Glutamatergic neuron (in vitro differentiated cells): ENCODE measurements at regions not wholly inside any gene's neighbourhood (a gene's known extent, or its start where the extent isn't known, plus 50 kb on each side); places are given as distances from the start of the nearest gene placed in this dataset.

ENCODE experiments used
- DNase-seq: peaks from one replicate; pipeline ENCODE4 v3.0.0; 2022
- H3K27ac Mint-ChIP-seq: one replicate; pipeline ENCODE4 v1.8.0; 2020; ENCODE audit warnings: mild to moderate bottlenecking, mixed read lengths, inconsistent platforms; ENCODE audit not compliant: unreplicated experiment
- H3K27me3 Mint-ChIP-seq: one replicate; pipeline ENCODE4 v1.8.0; 2020; ENCODE audit warnings: mild to moderate bottlenecking, moderate library complexity, mixed read lengths, inconsistent platforms; ENCODE audit not compliant: unreplicated experiment
- H3K36me3 Mint-ChIP-seq: one replicate; pipeline ENCODE4 v1.8.0; 2020; ENCODE audit warnings: mild to moderate bottlenecking, mixed read lengths, inconsistent platforms; ENCODE audit not compliant: unreplicated experiment
- H3K4me1 Mint-ChIP-seq: one replicate; pipeline ENCODE4 v1.8.0; 2020; ENCODE audit warnings: mild to moderate bottlenecking, low read depth, mixed read lengths, inconsistent platforms; ENCODE audit not compliant: unreplicated experiment
- H3K4me3 Mint-ChIP-seq: one replicate; pipeline ENCODE4 v1.8.0; 2020; ENCODE audit warnings: mild to moderate bottlenecking, mixed read lengths, inconsistent platforms; ENCODE audit not compliant: unreplicated experiment
- H3K9me3 Mint-ChIP-seq: one replicate; pipeline ENCODE4 v1.8.0; 2020; ENCODE audit warnings: mild to moderate bottlenecking, moderate library complexity, mixed read lengths, inconsistent platforms; ENCODE audit not compliant: unreplicated experiment
- TF ChIP-seq, protein P1 (sequence below): fragments of 200-600 bp; sonication (generic); IDR thresholded peaks from one replicate; pipeline ENCODE4 v1.5.0; 2021; ENCODE audit not compliant: partially characterized antibody, unreplicated experiment

DNA sequence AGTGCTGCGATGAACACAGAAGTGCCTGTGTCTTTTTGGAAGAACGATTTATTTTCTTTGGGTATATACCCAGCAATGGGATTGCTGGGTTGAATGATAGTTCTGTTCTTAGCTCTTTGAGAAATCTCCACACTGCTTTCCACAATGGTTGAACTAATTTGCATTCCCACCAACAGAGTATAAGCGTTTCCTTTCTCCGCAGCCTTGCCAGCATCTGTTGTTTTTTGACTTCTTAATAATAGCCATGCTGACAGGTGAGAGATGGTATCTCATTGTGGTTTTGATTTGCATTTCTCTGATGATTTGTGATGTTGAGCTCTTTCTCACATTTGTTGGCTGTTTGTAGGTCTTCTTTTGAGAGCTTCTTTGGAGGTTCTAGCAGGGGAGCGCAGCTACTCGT is 134.6 kb downstream of the TENT4A start:
- Mint-ChIP-seq H3K4me1 (no peaks in the 10 kb centered on the region), H3K36me3 (peaks cover 20% of the 10 kb centered on the region), H3K27ac (no peak overlapping the region), H3K4me3 (no peak overlapping the region), H3K27me3 (peaks cover 2% of the 10 kb centered on the region), H3K9me3 (peaks cover 8% of the 10 kb centered on the region)
- TF ChIP-seq, protein P1, sequence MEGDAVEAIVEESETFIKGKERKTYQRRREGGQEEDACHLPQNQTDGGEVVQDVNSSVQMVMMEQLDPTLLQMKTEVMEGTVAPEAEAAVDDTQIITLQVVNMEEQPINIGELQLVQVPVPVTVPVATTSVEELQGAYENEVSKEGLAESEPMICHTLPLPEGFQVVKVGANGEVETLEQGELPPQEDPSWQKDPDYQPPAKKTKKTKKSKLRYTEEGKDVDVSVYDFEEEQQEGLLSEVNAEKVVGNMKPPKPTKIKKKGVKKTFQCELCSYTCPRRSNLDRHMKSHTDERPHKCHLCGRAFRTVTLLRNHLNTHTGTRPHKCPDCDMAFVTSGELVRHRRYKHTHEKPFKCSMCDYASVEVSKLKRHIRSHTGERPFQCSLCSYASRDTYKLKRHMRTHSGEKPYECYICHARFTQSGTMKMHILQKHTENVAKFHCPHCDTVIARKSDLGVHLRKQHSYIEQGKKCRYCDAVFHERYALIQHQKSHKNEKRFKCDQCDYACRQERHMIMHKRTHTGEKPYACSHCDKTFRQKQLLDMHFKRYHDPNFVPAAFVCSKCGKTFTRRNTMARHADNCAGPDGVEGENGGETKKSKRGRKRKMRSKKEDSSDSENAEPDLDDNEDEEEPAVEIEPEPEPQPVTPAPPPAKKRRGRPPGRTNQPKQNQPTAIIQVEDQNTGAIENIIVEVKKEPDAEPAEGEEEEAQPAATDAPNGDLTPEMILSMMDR: no peak
- DNase-seq: no peak

DNA sequence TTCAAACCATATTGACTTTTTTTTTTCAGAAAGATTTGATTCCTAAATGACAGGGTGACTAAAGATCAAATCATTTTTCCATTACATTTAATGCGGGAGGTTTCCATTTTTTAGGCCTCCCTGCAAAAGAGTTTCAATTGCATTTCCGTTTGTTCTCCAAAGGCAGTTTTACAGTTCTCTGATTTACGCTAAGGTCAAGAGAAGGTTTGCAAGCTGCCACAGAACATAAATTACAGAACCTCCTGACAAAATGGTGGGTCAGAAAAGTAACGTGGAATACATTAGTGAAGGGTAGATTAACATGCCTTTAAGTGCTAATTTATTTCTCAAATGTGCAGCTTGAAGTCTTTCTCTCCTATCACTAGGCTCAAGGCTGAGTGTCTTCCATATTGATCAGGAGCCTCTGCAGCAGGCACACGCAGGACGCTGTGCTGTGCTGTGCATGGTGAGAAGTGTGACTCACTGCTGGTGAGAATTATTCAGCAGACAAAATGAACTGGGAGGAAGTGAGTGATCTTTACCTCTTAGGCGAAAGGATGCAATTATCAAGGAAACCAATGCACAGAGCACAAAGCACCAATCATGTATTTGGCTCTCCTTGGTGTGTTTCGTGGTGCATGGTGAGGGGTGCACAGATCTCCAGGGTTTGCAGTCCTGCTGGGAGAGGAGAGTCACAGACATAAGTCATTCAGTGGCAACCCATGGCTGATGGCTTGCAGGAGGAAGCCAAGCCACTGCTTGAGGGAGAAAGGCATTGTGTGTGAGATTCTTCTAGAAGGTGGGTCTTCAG is 136.3 kb downstream of the TENT4A start:
- H3K36me3 Mint-ChIP-seq: peaks cover 27% of the 10 kb centered on the region
- no peak for DNase-seq

DNA sequence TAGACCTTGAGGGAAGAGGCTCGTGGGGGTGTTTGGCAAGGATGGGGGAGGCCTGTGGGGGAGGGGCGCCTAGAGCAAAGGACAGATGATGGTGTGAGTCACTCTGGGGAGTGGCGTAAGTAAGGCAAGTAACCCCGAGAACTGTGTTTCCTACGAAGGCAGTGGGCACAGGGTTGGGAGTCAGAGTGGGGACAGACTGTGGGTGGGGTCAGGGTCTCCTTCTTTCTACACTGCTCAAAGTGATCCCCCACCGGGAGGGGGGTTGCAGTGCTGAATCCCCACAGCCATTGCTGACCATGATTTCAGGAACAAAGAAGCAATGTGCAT is 136.8 kb downstream of the TENT4A start:
- no peak overlapping the region for H3K4me3 Mint-ChIP-seq
- peaks cover 10% of the 10 kb centered on the region for H3K9me3 Mint-ChIP-seq
- TF ChIP-seq, protein P1: no peak
- no peaks in the 10 kb centered on the region for H3K4me1 Mint-ChIP-seq
- no peaks in the 10 kb centered on the region for H3K27me3 Mint-ChIP-seq
- no peak for DNase-seq
- peaks cover 27% of the 10 kb centered on the region for H3K36me3 Mint-ChIP-seq
- no peak overlapping the region for H3K27ac Mint-ChIP-seq

More for the DNA sequence above, 136.3 kb downstream of the TENT4A start:
- Mint-ChIP-seq H3K27ac (no peak overlapping the region), H3K4me3 (no peak overlapping the region), H3K9me3 (peaks cover 10% of the 10 kb centered on the region), H3K4me1 (no peaks in the 10 kb centered on the region), H3K27me3 (no peaks in the 10 kb centered on the region)
- TF ChIP-seq, protein P1: no peak

DNA sequence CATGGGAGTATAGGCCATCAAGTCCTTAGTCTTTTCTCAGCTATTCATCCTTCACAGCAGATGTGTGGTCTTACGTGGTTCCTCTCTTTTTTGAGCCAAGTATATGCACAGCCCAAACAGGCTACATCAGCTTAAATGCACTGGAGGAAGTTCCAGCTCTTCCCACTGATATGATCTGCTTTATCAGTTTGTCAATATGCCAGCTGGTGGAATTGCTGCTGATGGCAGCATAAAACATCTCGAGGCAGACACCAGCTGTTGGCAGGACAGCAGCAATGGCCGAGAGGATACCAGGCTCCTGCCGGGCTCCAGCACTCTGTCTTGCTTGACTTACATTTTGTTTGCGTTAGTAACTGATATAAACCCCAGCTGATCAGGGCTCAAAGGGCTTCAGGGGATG is 143.4 kb downstream of the TENT4A start:
- H3K27ac Mint-ChIP-seq: peak overlapping the region; percentile 87
- peaks cover 30% of the 10 kb centered on the region for H3K4me1 Mint-ChIP-seq
- no peak overlapping the region for H3K4me3 Mint-ChIP-seq
- peak; percentile 20 for DNase-seq
- H3K9me3 Mint-ChIP-seq: peaks cover 23% of the 10 kb centered on the region
- peaks cover 15% of the 10 kb centered on the region for H3K27me3 Mint-ChIP-seq
- peaks cover 25% of the 10 kb centered on the region for H3K36me3 Mint-ChIP-seq
- TF ChIP-seq, protein P1: no peak

DNA sequence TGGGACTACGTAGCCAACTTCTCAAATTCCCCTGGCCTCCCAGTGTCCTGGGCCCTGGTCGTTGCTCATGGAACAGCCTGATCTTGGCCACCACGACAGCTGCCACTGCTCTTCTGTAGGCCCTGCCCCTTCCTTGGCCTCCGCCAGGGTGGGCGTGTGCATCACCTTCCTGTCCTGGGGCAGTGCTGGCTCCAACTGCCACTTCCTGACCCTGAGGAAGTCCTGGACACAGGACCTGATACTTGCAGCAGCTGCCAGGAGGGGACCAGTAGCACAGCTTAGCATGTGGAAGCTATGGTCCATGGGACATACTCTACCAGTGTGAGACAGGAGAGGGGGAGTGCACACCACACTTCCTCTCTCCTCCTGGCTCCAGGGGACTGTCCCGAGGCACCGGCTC is 145.2 kb downstream of the TENT4A start:
- Mint-ChIP-seq H3K27ac (peak overlapping the region; percentile 93), H3K4me3 (no peak overlapping the region), H3K27me3 (peaks cover 15% of the 10 kb centered on the region), H3K4me1 (peaks cover 30% of the 10 kb centered on the region), H3K36me3 (peaks cover 30% of the 10 kb centered on the region), H3K9me3 (peaks cover 17% of the 10 kb centered on the region)
- DNase-seq: peak; percentile 17
- TF ChIP-seq, protein P1: no peak
